RWPE1 (cell line): ENCODE measurements at regions not wholly inside any gene's neighbourhood (a gene's known extent, or its start where the extent isn't known, plus 50 kb on each side); places are given as distances from the start of the nearest gene placed in this dataset.

Experiments used
- CTCF ChIA-PET: fragments of 350-600 bp; sonication (Branson Sonifier 250); formaldehyde crosslinking; extraction: SDS; loops from one replicate; lab custom pipeline; 2021; lab: Yijun Ruan, JAX
- POLR2A ChIA-PET: fragments of 400-600 bp; formaldehyde crosslinking; extraction: SDS; loops from one replicate; lab custom pipeline; 2020; ENCODE audit warnings: antibody characterized with exemption; ENCODE audit not compliant: low non-redundant PET; lab: Yijun Ruan, JAX
- DNase-seq: peaks from one replicate; pipeline ENCODE4 v3.0.0; 2012; ENCODE audit warnings: low spot score
- H3K27ac ChIP-seq: fragments of 450-650 bp; 2 replicates; pipeline ENCODE4 v1.5.1; 2017
- TF ChIP-seq, protein P1 (sequence below): fragments of 450-650 bp; conservative IDR thresholded peaks from 2 replicates; pipeline ENCODE4 v1.5.1; 2017; ENCODE audit warnings: low read depth, mild to moderate bottlenecking

DNA sequence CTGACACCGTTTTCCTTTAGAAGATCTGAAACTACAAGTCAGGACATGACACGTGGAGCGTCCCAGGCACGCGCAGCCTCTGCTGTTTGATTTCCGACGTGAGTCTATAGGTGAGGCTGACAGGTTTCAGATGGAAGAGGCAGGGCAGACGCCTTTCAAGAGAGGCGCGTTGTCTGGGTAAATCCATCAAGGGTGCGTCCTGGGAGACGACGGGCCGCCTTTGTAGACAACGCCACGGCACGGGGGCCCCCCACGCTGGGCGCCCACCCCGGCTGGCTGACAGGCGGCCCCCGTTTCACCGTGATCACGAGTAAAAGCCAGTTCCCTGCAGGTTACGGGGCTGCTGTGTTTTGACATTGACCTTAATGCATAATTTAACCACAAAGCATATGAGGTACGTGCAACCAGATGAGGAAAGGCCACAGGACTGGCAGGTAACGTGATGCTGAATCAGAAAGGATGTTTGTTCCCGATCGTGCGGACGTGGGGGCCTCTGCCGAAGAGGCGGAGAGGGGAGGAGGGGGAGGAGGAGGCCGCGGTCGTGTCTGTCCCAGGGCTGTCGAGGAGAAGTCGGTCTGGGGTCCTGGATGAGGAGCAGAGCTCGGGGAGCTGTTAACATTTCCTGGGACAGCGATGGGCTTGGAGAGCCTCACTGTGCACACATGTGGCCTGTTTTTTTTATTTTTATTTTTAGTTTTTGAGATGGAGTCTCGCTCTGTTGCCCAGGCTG, 51.1 kb upstream of the PPP2R3B start:
- TF ChIP-seq, protein P1, sequence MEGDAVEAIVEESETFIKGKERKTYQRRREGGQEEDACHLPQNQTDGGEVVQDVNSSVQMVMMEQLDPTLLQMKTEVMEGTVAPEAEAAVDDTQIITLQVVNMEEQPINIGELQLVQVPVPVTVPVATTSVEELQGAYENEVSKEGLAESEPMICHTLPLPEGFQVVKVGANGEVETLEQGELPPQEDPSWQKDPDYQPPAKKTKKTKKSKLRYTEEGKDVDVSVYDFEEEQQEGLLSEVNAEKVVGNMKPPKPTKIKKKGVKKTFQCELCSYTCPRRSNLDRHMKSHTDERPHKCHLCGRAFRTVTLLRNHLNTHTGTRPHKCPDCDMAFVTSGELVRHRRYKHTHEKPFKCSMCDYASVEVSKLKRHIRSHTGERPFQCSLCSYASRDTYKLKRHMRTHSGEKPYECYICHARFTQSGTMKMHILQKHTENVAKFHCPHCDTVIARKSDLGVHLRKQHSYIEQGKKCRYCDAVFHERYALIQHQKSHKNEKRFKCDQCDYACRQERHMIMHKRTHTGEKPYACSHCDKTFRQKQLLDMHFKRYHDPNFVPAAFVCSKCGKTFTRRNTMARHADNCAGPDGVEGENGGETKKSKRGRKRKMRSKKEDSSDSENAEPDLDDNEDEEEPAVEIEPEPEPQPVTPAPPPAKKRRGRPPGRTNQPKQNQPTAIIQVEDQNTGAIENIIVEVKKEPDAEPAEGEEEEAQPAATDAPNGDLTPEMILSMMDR: no peak
- POLR2A ChIA-PET: no interaction called here
- CTCF ChIA-PET: no interaction called here
- H3K27ac ChIP-seq: no peak overlapping the region
- DNase-seq: peak; percentile 17

DNA sequence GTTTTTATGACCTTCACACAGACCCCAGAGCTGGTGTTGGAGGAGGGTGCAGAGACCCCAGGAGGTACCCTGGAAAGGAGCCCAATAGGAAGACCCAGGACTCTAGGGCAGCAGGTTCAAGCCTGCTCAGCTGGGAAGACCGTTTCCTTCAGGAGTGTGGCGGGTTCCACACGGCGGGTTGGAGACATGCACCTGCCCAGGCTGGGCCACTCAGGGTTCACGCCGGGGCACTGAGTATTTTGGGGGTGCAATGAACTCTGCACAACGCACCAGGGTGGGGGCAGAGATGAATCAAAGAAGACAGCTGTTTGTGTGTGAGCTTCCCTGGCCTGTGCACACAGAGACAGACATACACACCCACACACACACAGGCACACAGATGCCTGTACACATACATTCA, 52.5 kb upstream of the PPP2R3B start:
- CTCF ChIA-PET: no interaction called here
- TF ChIP-seq, protein P1: no peak
- no peak for DNase-seq
- POLR2A ChIA-PET: no interaction called here
- no peak overlapping the region for H3K27ac ChIP-seq

DNA sequence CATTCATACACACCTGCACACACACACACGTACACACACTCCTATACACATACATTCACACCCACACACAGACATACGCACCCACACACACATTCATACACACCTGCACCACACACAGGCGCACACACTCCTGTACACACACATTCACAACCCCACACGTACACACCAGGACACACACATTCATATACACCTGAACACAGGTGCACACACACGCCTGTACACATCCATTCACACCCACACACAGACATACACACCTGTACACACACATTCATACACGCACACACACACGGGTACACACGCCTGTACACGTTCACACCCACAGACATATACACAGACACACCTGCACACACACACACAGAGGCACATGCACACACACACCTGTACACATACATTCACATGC, 53.0 kb upstream of the PPP2R3B start:
- POLR2A ChIA-PET: no interaction called here
- CTCF ChIA-PET: no interaction called here

DNA sequence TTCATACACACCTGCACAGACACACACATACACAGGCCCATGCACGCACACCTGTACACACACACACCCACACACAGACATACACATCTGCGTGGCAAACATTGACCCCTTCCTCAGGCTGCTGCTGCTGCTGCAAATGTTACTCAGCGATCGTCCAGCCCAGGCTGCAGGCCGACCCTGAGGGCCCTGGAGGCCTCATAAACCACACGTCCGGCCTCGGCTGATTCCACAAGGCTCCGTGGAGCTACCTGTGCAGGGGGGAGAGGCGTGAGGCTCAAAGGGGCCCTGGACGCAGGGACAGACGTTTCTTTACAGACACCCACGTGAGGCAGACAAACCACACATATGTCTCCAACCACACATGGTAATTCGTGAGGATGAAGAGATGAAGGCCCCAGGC, 53.9 kb upstream of the PPP2R3B start:
- ChIA-PET POLR2A (no interaction called here), CTCF (no interaction called here)
- H3K27ac ChIP-seq: no peak overlapping the region
- DNase-seq: no peak
- TF ChIP-seq, protein P1: no peak

More for the DNA sequence above, 53.0 kb upstream of the PPP2R3B start:
- DNase-seq: no peak
- H3K27ac ChIP-seq: no peak overlapping the region
- TF ChIP-seq, protein P1: no peak

DNA sequence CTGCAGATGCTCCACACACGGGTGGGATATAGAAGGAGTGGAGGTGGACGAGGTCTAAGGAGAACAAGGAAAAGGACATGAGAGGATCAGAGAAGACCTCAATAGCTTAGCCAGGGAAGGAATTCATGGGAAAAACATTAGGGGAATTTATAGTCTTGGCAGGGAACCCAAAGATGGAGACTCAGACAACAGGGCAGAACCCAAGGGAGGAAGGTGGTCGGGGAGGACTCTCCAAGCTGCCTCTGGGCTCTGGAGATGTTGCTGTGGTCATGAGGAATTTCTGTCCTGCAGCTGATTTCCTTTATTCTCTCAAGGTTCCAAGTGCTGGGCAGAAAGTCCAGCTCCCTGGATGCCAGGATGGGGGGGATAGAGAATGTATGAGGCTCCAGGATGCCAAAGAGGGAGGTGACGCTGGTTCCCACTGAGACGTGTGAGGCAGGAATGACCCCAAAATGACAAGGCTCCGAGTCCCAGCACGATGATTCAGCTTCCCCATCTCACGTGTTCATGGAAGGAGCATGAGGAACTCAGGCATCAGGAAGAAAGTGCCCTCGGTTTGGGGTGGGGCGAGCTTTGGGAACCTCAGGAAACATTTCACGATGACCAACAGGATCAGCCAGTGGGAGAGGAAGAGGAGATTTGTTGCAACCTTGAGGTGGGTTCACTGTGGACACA, 57.0 kb upstream of the PPP2R3B start:
- no peak overlapping the region for H3K27ac ChIP-seq
- CTCF ChIA-PET: no interaction called here
- POLR2A ChIA-PET: no interaction called here
- TF ChIP-seq, protein P1: no peak
- no peak for DNase-seq

DNA sequence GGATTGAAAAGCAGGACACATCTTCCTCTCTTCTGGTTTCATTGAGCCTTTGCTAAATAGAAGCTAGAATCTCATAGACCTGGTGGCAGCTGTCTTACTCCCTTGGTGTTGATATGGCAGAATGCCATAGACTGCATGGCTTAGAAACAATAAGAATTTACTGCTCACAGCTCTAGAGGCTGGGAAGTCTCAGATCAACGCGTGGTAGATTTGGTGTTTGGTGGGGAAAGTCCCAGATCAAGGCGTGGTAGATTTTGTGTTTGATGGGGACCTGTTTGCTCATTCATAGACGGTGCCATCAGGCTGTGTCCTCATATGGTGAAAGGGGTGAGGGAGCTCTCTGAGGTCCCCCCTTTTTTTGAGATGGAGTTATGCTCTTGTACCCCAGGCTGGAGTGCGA, 57.6 kb upstream of the PPP2R3B start:
- DNase-seq: no peak
- no peak overlapping the region for H3K27ac ChIP-seq
- ChIA-PET POLR2A (no interaction called here), CTCF (no interaction called here)
- TF ChIP-seq, protein P1: no peak
